Smooth muscle cell (in vitro differentiated cells): ENCODE measurements at regions not wholly inside any gene's neighbourhood (a gene's known extent, or its start where the extent isn't known, plus 50 kb on each side); places are given as distances from the start of the nearest gene placed in this dataset.

ENCODE experiments used
- DNase-seq: peaks from one replicate; lab custom pipeline; 2025; ENCODE audit not compliant: unreplicated experiment; lab: John Stamatoyannopoulos, UW
- H2AFZ ChIP-seq: fragments of 200-600 bp; sonication (generic); 2 replicates; pipeline ENCODE4 v1.6.0; 2016; ENCODE audit warnings: antibody characterized with exemption, low read depth, mild to moderate bottlenecking
- H3F3A ChIP-seq: fragments of 200-600 bp; sonication (generic); 2 replicates; pipeline ENCODE4 v1.6.0; 2017; ENCODE audit warnings: antibody characterized with exemption, low read depth
- H3K27ac ChIP-seq: fragments of 200-600 bp; sonication (generic); 2 replicates; pipeline ENCODE4 v1.5.1; 2016; ENCODE audit warnings: low read depth, mild to moderate bottlenecking
- H3K27me3 ChIP-seq: fragments of 200-600 bp; sonication (generic); 2 replicates; pipeline ENCODE4 v1.6.1; 2016; ENCODE audit warnings: low read depth, mild to moderate bottlenecking
- H3K36me3 ChIP-seq: fragments of 200-600 bp; sonication (generic); 2 replicates; pipeline ENCODE4 v1.5.1; 2016; ENCODE audit warnings: low read depth
- H3K4me1 ChIP-seq: fragments of 200-600 bp; sonication (generic); 2 replicates; pipeline ENCODE4 v1.5.1; 2016; ENCODE audit warnings: low read depth
- H3K4me2 ChIP-seq: fragments of 200-600 bp; sonication (generic); 2 replicates; pipeline ENCODE4 v1.6.0; 2016; ENCODE audit warnings: mild to moderate bottlenecking
- H3K4me3 ChIP-seq: fragments of 200-600 bp; sonication (generic); 2 replicates; pipeline ENCODE4 v1.5.1; 2016; ENCODE audit warnings: mild to moderate bottlenecking
- H3K79me2 ChIP-seq: fragments of 200-600 bp; sonication (generic); 2 replicates; pipeline ENCODE4 v1.6.0; 2016; ENCODE audit warnings: low read depth, mild to moderate bottlenecking
- H3K9ac ChIP-seq: fragments of 200-600 bp; sonication (generic); 2 replicates; pipeline ENCODE4 v1.6.0; 2016; ENCODE audit warnings: low read depth
- H3K9me3 ChIP-seq: fragments of 200-600 bp; sonication (generic); replicated peaks from 2 replicates; pipeline ENCODE4 v1.5.1; 2016; ENCODE audit warnings: low read depth
- H4K20me1 ChIP-seq: fragments of 200-600 bp; sonication (generic); 2 replicates; pipeline ENCODE4 v1.6.0; 2016; ENCODE audit warnings: low read depth
- CTCF ChIP-seq: fragments of 200-600 bp; sonication (generic); IDR thresholded peaks from 2 replicates; pipeline ENCODE4 v1.5.1; 2017; ENCODE audit warnings: borderline replicate concordance, mild to moderate bottlenecking, antibody characterized with exemption; ENCODE audit not compliant: insufficient read depth, poor library complexity, severe bottlenecking
- WGBS: methylation state at CpG from one replicate; pipeline ENCODE4 v1.1.7; 2016; ENCODE audit warnings: low lambda C conversion rate; 5-methylcytosine and 5-hydroxymethylcytosine counted together

- no peak for TF ChIP-seq CTCF
- Histone ChIP-seq H3F3A (no peaks in the 10 kb centered on the region), H3K4me3 (no peak overlapping the region), H4K20me1 (no peaks in the 10 kb centered on the region), H3K27me3 (no peaks in the 10 kb centered on the region), H3K9me3 (no peaks in the 10 kb centered on the region), H3K79me2 (no peaks in the 10 kb centered on the region), H3K9ac (no peak overlapping the region), H2AFZ (no peak overlapping the region), H3K27ac (no peak overlapping the region), H3K36me3 (no peaks in the 10 kb centered on the region), H3K4me1 (no peaks in the 10 kb centered on the region), H3K4me2 (no peak overlapping the region)
- 95% methylated on average over 9 of the region's 9 CpGs for WGBS
- no peak for DNase-seq
Measured at GRCh38 chr14:65195042-65195719, 92.9 kb upstream of the MAX start.

- no peak overlapping the region for H3K27ac ChIP-seq
- WGBS: 100% methylated on average over 1 of the region's 1 CpG
Measured at GRCh38 chr14:65198346-65198745, 96.0 kb upstream of the MAX start.

GRCh38 chr14:65200454-65200853, 98.1 kb upstream of the MAX start:
- WGBS: 87% methylated on average over 1 of the region's 1 CpG
- Histone ChIP-seq H4K20me1 (no peaks in the 10 kb centered on the region), H3F3A (no peaks in the 10 kb centered on the region), H3K27ac (no peak overlapping the region), H3K4me1 (no peaks in the 10 kb centered on the region), H3K36me3 (no peaks in the 10 kb centered on the region), H3K9me3 (no peaks in the 10 kb centered on the region), H3K27me3 (no peaks in the 10 kb centered on the region), H2AFZ (no peak overlapping the region), H3K4me2 (no peak overlapping the region), H3K9ac (no peak overlapping the region), H3K4me3 (no peak overlapping the region), H3K79me2 (no peaks in the 10 kb centered on the region)
- TF ChIP-seq CTCF: no peak
- no peak for DNase-seq

More at GRCh38 chr14:65198346-65198745, 96.0 kb upstream of the MAX start:
- H3K9ac ChIP-seq: no peak overlapping the region
- no peak overlapping the region for H3K4me3 ChIP-seq
- H4K20me1 ChIP-seq: no peaks in the 10 kb centered on the region
- H3K9me3 ChIP-seq: no peaks in the 10 kb centered on the region
- no peak for TF ChIP-seq CTCF
- no peaks in the 10 kb centered on the region for H3F3A ChIP-seq
- H3K79me2 ChIP-seq: no peaks in the 10 kb centered on the region
- no peaks in the 10 kb centered on the region for H3K27me3 ChIP-seq
- no peak for DNase-seq
- no peaks in the 10 kb centered on the region for H3K4me1 ChIP-seq
- H3K36me3 ChIP-seq: no peaks in the 10 kb centered on the region
- H3K4me2 ChIP-seq: no peak overlapping the region
- H2AFZ ChIP-seq: no peak overlapping the region

GRCh38 chr14:65203574-65203973, 101.3 kb upstream of the MAX start:
- Histone ChIP-seq H3K27me3 (no peaks in the 10 kb centered on the region), H3K4me3 (no peak overlapping the region), H3K27ac (no peak overlapping the region), H2AFZ (no peak overlapping the region), H3K79me2 (no peaks in the 10 kb centered on the region), H3K4me1 (no peaks in the 10 kb centered on the region), H3K9me3 (no peaks in the 10 kb centered on the region), H3K4me2 (no peak overlapping the region), H3F3A (no peaks in the 10 kb centered on the region), H3K9ac (no peak overlapping the region), H3K36me3 (no peaks in the 10 kb centered on the region), H4K20me1 (no peaks in the 10 kb centered on the region)
- DNase-seq: no peak
- 97% methylated on average over 5 of the region's 5 CpGs for WGBS
- TF ChIP-seq CTCF: no peak
